Peyer's patch (tissue), 4 donors: ENCODE measurements at regions not wholly inside any gene's neighbourhood (a gene's known extent, or its start where the extent isn't known, plus 50 kb on each side); places are given as distances from the start of the nearest gene placed in this dataset.

Experiments
- CTCF ChIP-seq, 6 experiments: fragments of 450-650 bp in 4 of 6; fragments of 200-600 bp in 2 of 6; sonication (generic) in 1 of 6; IDR thresholded peaks; one replicate each; pipeline ENCODE4 v1.5.1; 2017 to 2019; ENCODE audit warnings: antibody characterized with exemption in 6 of 6, mild to moderate bottlenecking in 3 of 6, moderate library complexity in 1 of 6
- POLR2A ChIP-seq, 2 donors: fragments of 450-650 bp; IDR thresholded peaks; one replicate each; pipeline ENCODE4 v1.5.1; 2017; ENCODE audit warnings: antibody characterized with exemption in 2 of 2, mild to moderate bottlenecking in 2 of 2, moderate library complexity in 2 of 2

DNA sequence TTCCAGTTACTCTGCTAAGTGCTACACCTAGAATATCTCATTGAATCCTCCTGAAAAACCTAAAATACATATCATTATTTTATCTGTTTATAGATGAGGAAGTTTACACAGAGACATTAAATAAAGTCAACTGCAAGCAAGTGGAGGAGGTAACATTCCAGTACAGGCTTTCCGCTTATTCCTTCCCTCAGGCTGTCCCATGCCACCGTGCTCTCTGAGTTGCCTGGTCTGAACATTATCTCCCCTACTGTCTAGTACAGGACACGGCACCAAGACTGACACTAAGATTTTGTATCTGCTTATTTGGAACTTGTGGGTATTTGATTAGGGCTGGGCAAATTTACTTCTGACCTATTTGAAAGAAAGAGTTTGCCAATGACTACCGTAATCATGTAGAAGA lies 172.4 kb upstream of the STK32A start:
- TF ChIP-seq POLR2A (IDR thresholded peaks at IDR 0.05) = no peak
- no peak for TF ChIP-seq CTCF (IDR thresholded peaks at IDR 0.05)
